WTC11 (cell line): ENCODE measurements at regions not wholly inside any gene's neighbourhood (a gene's known extent, or its start where the extent isn't known, plus 50 kb on each side); places are given as distances from the start of the nearest gene placed in this dataset.

ENCODE experiments used
- ETV6 ChIP-seq: sonication (generic); formaldehyde crosslinking; IDR thresholded peaks from 2 replicates; pipeline ENCODE4 v1.8.1; 2022; ENCODE audit warnings: mild to moderate bottlenecking, missing genetic modification reagents
- NFATC4 ChIP-seq: fragments of 250-450 bp; sonication (Bioruptor Pico); IDR thresholded peaks from 2 replicates; pipeline ENCODE4 v1.9.0; 2021; ENCODE audit warnings: mild to moderate bottlenecking
- TF ChIP-seq, protein P1 (sequence below): fragments of 200-600 bp; IDR thresholded peaks from 2 replicates; pipeline ENCODE4 v1.8.0; 2022; ENCODE audit warnings: antibody characterized with exemption
- TF ChIP-seq, protein P2 (sequence below): sonication (generic); formaldehyde crosslinking; conservative IDR thresholded peaks from 2 replicates; pipeline ENCODE4 v1.8.1; 2023; ENCODE audit warnings: mild to moderate bottlenecking, low read depth, missing genetic modification reagents, moderate library complexity
- TF ChIP-seq, protein P3 (sequence below): sonication (generic); formaldehyde crosslinking; conservative IDR thresholded peaks from 2 replicates; pipeline ENCODE4 v1.8.1; 2022; ENCODE audit warnings: mild to moderate bottlenecking, missing genetic modification reagents

DNA sequence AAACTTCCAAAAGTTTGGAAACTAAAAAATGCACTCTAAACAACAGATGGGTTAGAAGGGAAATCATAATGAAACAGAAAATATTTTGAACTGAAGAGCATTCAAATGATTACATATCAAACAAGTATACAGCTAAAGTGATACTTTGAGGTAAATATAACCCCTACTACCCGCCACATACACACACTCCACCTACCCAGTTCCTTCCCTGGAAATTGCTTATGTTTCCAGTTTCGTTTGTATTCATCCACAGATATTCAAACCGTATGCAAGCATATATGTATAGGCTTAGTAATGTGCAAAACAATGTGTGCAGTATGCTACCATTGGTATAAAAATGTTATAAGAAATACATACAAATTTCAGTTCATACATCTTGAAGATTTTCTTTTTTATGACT lies 95.5 kb downstream of the SMIM20 start:
- TF ChIP-seq, protein P1, sequence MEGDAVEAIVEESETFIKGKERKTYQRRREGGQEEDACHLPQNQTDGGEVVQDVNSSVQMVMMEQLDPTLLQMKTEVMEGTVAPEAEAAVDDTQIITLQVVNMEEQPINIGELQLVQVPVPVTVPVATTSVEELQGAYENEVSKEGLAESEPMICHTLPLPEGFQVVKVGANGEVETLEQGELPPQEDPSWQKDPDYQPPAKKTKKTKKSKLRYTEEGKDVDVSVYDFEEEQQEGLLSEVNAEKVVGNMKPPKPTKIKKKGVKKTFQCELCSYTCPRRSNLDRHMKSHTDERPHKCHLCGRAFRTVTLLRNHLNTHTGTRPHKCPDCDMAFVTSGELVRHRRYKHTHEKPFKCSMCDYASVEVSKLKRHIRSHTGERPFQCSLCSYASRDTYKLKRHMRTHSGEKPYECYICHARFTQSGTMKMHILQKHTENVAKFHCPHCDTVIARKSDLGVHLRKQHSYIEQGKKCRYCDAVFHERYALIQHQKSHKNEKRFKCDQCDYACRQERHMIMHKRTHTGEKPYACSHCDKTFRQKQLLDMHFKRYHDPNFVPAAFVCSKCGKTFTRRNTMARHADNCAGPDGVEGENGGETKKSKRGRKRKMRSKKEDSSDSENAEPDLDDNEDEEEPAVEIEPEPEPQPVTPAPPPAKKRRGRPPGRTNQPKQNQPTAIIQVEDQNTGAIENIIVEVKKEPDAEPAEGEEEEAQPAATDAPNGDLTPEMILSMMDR = no peak
- TF ChIP-seq ETV6 (CRISPR knock-in tag) (no peak), NFATC4 (CRISPR knock-in tag) (no peak)
- TF ChIP-seq, protein P2, sequence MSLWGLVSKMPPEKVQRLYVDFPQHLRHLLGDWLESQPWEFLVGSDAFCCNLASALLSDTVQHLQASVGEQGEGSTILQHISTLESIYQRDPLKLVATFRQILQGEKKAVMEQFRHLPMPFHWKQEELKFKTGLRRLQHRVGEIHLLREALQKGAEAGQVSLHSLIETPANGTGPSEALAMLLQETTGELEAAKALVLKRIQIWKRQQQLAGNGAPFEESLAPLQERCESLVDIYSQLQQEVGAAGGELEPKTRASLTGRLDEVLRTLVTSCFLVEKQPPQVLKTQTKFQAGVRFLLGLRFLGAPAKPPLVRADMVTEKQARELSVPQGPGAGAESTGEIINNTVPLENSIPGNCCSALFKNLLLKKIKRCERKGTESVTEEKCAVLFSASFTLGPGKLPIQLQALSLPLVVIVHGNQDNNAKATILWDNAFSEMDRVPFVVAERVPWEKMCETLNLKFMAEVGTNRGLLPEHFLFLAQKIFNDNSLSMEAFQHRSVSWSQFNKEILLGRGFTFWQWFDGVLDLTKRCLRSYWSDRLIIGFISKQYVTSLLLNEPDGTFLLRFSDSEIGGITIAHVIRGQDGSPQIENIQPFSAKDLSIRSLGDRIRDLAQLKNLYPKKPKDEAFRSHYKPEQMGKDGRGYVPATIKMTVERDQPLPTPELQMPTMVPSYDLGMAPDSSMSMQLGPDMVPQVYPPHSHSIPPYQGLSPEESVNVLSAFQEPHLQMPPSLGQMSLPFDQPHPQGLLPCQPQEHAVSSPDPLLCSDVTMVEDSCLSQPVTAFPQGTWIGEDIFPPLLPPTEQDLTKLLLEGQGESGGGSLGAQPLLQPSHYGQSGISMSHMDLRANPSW (CRISPR knock-in tag) = no peak
- TF ChIP-seq, protein P3, sequence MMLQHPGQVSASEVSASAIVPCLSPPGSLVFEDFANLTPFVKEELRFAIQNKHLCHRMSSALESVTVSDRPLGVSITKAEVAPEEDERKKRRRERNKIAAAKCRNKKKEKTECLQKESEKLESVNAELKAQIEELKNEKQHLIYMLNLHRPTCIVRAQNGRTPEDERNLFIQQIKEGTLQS = no peak
